Kidney epithelial cell (primary cell): ENCODE measurements at regions not wholly inside any gene's neighbourhood (a gene's known extent, or its start where the extent isn't known, plus 50 kb on each side); places are given as distances from the start of the nearest gene placed in this dataset.

Experiments used
- DNase-seq: peaks from one replicate; pipeline ENCODE4 v3.0.0-alpha.2; 2010; ENCODE audit warnings: low read depth
- H3K27me3 ChIP-seq: 2 replicates; pipeline ENCODE4 v1.6.0; 2011; ENCODE audit warnings: low read length; ENCODE audit not compliant: control insufficient read depth, insufficient read depth
- H3K36me3 ChIP-seq: 2 replicates; pipeline ENCODE4 v1.5.1; 2011; ENCODE audit warnings: low read length; ENCODE audit not compliant: control insufficient read depth, insufficient read depth
- H3K4me3 ChIP-seq: 2 replicates; pipeline ENCODE4 v1.5.1; 2011; ENCODE audit warnings: low read depth, mild to moderate bottlenecking, control low read depth, low read length
- CTCF ChIP-seq: IDR thresholded peaks from 2 replicates; pipeline ENCODE4 v1.5.1; 2011; ENCODE audit warnings: mild to moderate bottlenecking, moderate library complexity, low read length, control low read depth, inconsistent platforms; ENCODE audit not compliant: insufficient read depth, poor library complexity, severe bottlenecking

DNA sequence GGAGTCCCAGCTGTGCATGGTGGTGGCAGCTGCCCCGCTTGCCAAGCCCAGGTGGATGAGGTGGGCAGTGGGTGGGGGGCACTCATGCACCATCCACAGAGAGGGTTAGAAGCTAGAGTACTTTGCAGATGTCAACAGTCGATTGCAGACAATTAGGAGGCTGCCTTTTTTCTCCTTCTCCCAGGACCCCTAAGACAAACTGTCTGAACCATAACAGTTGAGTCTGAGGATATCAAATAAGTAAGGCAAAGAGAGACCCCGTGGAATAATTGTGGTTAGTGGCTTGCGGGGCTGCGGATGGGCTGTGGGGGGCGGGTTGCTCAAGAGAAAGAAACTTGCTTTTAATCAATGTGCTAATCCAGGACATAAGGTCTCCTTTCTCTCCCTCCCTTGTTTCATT lies 926.2 kb downstream of the VRK1 start:
- DNase-seq = no peak
- Histone ChIP-seq H3K27me3 (no peaks in the 10 kb centered on the region), H3K36me3 (no peaks in the 10 kb centered on the region), H3K4me3 (no peak overlapping the region)
- TF ChIP-seq CTCF = no peak

GRCh38 chr14:97723819-97724218 lies 926.6 kb downstream of the VRK1 start:
- TF ChIP-seq CTCF = no peak
- Histone ChIP-seq H3K4me3 (no peak overlapping the region), H3K36me3 (no peaks in the 10 kb centered on the region), H3K27me3 (no peaks in the 10 kb centered on the region)
- DNase-seq = no peak

GRCh38 chr14:97724265-97724731 lies 927.1 kb downstream of the VRK1 start:
- no peak for DNase-seq
- H3K27me3 ChIP-seq = no peaks in the 10 kb centered on the region
- no peak for TF ChIP-seq CTCF
- no peaks in the 10 kb centered on the region for H3K36me3 ChIP-seq
- H3K4me3 ChIP-seq = no peak overlapping the region

DNA sequence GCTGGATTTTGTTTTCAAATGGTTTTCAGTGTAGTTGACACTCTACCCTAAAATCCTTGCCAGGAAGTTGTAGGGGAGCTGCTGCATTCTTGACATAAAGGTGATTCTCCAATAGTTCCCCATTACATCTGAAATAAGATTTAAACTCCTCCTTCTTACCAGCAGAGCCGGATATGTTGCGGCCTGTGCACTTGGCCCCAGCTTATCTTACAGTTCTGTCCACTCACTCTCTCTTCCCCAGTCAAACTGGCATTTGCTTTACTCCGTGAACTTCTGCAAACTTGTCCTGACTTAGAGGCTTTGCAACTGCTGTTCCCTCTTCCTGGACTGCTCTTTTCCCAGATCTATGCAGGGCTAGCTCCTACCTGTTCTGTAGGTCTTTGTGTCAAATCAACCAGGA lies 929.5 kb downstream of the VRK1 start:
- Histone ChIP-seq H3K4me3 (no peak overlapping the region), H3K36me3 (no peaks in the 10 kb centered on the region), H3K27me3 (no peaks in the 10 kb centered on the region)
- DNase-seq = no peak
- no peak for TF ChIP-seq CTCF

- TF ChIP-seq CTCF = no peak
- no peaks in the 10 kb centered on the region for H3K36me3 ChIP-seq
- H3K27me3 ChIP-seq = no peaks in the 10 kb centered on the region
- no peak overlapping the region for H3K4me3 ChIP-seq
- DNase-seq = no peak
These were observed 933.5 kb downstream of the VRK1 start for GRCh38 chr14:97730706-97731105.

DNA sequence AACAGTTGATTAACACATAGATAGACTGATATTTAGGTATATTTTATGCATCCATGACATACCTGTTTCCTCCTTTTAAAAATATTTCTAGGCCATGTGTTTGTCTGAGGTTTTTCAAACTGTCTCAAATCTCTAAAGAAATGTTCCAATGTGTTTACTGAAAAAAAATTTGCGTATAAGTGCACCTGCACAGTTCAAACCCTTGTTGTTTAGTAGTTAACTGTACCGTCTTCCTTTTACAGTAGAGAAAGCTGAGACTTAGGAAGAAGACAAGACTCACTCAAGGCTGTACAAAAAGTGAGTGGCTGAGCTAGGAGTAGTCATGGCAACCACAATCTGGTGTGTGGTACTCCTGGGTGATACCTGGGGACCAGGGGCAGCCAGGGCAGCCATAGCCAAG lies 934.6 kb downstream of the VRK1 start:
- no peak for TF ChIP-seq CTCF
- Histone ChIP-seq H3K36me3 (no peaks in the 10 kb centered on the region), H3K4me3 (no peak overlapping the region), H3K27me3 (no peaks in the 10 kb centered on the region)
- DNase-seq = no peak
